ACHN (cell line): ENCODE measurements at regions not wholly inside any gene's neighbourhood (a gene's known extent, or its start where the extent isn't known, plus 50 kb on each side); places are given as distances from the start of the nearest gene placed in this dataset.
"Not testable (repeated sequence)": the region's sequence is repeated elsewhere in the genome, so short reads cannot be mapped to it uniquely, and the experiment has no call there.

Experiments used
- DNase-seq: peaks from one replicate; pipeline ENCODE4 v3.0.0-alpha.2; 2015
- in situ Hi-C: cut with HindIII; loops from 2 replicates; pipeline ENCODE4 v1.10.0; 2017; ENCODE audit warnings: low sequenced_read_pairs, low pct_ligation_motif_present, low pct_unique_long_range_greater_than_20kb

DNA sequence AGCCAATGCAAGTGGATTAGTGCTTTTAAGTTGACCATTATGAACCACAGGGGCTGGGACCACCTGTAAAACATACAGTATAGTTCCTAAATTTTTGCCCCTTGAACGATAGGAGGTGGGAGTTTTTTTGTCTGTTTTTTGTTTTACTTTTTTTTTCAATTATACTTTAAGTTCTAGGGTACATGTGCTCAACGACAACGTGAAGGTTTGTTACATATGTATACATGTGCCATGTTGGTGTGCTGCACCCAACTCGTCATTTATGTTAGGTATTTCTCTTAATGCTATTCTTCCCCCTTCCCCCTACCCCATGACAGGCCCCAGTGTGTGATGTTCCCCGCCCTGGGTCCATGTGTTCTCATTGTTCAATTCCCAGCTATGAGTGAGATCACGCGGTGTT, 1797.9 kb upstream of the PIK3C3 start:
- DNase-seq, result no peak
- in situ Hi-C loops, result no loop called here

- no peak for DNase-seq
- in situ Hi-C loops, result no loop called here
These were observed 1802.2 kb upstream of the PIK3C3 start for GRCh38 chr18:40152859-40153258.

DNA sequence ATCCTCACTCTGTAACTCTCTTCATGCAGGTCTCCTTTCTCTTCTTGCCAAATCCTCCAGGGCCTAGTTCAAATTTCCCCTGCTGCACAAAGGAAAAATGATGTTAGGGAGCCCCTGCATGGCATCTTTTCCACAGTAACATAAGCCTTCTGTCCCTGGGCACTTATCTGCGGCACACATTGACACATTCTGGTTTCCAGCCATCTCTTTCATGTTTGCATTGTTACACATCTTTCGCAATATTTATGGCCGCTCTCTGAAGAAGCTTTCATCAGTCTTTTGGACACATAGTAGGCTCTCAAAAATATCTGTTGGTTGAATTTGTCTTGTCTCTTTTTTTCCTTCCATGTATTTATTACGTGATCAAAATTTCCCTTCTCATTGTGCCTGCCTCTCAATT, 1806.1 kb upstream of the PIK3C3 start:
- in situ Hi-C loops, result no loop called here
- no peak for DNase-seq

GRCh38 chr18:40133253-40133652, 1821.8 kb upstream of the PIK3C3 start:
- DNase-seq, result no peak
- in situ Hi-C loops, result no loop called here

DNA sequence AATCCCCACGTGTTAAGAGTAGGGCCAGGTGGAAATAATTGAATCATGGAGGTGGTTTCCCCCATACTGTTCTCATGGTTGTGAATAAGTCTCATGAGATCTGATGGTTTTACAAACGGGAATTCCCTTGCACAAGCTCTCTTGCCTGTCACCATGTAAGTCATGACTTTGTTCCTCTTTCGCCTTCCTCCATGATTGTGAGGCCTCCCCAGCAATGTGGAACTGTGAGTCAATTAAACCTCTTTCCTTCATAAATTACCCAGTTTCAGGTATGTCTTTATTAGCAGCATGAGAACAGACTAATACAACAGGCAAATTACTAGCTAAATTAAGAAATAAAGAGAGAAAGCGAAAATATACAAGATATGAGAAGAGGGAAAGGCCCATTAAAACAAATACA, 1822.6 kb upstream of the PIK3C3 start:
- in situ Hi-C loops, DNase-seq: not testable (repeated sequence)

- in situ Hi-C loops, result no loop called here
- peak; percentile 34 for DNase-seq
These were observed 1830.9 kb upstream of the PIK3C3 start for GRCh38 chr18:40124107-40124506.

GRCh38 chr18:40120796-40121391, 1834.1 kb upstream of the PIK3C3 start:
- in situ Hi-C loops, result no loop called here
- no peak for DNase-seq

DNA sequence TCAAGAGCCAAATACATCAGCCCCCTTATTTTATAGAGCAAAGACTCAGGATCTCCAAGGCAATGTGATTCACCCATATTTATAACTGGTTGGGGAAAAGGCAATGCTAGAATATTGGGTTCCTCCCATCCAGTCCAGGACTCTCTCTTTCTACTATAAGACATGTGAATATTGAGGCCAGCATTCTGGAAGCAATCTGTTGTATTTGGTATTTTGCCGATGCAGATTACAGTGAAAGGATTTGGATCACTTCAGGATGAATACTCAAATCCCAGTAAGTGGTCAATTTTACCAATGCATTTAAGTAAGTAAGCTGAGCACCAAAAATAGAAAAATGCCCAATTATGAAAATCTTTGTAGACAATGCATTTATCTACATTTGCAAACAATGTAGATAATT, 1834.7 kb upstream of the PIK3C3 start:
- in situ Hi-C loops, result no loop called here
- no peak for DNase-seq

DNA sequence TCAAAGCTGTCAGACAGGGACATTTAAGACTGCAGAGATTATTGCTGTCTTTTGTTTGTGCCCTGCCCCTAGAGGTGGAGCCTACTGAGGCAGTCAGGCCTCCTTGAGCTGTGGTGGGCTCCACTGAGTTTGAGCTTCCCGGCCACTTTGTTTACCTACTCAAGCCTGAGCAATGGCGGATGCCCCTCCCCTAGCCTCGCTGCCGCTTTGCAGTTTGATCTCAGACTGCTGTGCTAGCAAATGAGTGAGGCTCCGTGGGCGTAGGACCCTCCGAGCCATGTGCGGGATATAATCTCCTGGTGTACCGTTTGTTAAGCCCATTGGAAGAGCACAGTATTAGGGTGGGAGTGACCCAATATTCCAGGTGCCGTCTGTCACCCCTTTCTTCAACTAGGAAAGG, 1835.5 kb upstream of the PIK3C3 start:
- in situ Hi-C loops, DNase-seq: not testable (repeated sequence)

- in situ Hi-C loops, result no loop called here
- no peak for DNase-seq
These were observed 1844.6 kb upstream of the PIK3C3 start for GRCh38 chr18:40110455-40110854.

GRCh38 chr18:40109252-40110049, 1845.6 kb upstream of the PIK3C3 start:
- DNase-seq, result no peak
- in situ Hi-C loops, result no loop called here

DNA sequence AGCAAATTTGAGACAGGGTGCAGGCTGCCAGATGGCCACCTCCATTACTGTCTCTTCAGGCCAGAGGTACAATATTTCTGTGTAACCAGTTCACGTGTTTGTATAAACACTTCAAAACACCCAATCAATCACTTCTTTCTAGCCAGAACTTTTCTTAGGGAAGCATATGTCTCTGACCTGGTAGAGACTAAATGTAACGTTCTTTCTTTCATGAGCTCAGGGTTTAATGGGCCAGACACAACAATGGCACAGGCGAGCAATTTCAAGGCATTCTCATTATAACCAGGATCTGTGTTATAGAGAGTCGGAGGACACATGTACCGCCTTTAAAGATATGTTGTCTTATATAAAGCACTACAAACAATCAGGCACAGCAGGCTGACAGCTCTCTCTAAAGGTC, 1846.4 kb upstream of the PIK3C3 start:
- no peak for DNase-seq
- in situ Hi-C loops, result no loop called here

DNA sequence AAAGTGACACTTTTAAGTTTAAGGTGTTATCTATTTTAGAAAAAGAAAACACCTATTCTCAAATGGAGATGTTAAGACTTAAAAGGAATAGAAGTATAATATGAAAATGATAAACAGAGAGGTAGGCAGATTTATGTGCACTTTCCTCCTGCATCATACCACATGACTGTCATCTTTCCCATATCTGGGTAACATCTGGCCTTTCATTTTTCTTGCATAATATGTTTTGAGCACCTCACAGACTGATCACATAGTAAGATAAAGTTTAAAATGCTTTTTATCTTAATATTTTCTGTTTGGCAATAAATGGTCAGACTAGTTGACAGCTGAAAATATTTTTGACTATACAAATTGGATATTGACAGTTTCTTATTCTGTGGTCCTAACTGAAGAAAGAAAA, 1852.1 kb upstream of the PIK3C3 start:
- in situ Hi-C loops, result no loop called here
- DNase-seq, result no peak

GRCh38 chr18:40099641-40100040, 1855.4 kb upstream of the PIK3C3 start:
- in situ Hi-C loops, result no loop called here

DNA sequence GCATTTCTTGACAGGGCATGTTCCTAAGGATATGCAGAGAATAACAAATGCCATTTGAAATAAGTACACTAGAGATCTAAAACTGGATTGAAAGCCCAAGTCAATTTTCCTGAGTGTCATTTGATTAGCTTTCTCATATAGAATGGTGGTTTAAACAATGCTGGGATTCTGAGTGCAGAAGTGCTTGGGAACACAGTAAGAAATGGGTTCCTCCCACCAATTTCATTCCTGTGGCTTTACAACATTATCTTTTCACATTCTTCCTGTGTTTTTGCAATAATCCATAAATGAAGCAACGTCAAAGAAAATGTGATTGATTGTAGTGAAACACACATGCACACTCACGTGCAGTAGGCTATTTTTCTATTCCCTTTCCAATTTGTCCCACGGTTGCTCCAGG, 1858.4 kb upstream of the PIK3C3 start:
- in situ Hi-C loops, result no loop called here
- DNase-seq, result no peak

More at GRCh38 chr18:40099641-40100040, 1855.4 kb upstream of the PIK3C3 start:
- DNase-seq, result no peak

DNA sequence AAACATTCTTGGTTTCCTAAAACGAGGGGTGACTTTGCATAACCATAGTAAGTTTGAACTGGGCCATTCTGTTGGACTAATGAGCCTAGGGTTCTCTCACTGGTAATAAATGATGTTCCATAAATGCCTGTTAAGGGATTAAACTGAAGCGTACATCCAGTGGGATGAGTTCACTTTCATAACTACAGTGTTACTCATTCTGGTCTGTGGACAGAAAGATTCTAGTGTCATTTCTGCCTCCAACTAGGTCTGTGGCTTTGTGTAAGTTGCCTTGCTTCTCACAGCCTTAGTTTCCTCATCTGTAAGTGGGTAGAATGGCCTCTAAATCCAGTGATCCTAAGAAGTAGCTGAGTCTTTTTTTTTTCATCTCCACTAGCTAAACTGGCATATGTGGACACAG, 1860.6 kb upstream of the PIK3C3 start:
- DNase-seq, result no peak

DNA sequence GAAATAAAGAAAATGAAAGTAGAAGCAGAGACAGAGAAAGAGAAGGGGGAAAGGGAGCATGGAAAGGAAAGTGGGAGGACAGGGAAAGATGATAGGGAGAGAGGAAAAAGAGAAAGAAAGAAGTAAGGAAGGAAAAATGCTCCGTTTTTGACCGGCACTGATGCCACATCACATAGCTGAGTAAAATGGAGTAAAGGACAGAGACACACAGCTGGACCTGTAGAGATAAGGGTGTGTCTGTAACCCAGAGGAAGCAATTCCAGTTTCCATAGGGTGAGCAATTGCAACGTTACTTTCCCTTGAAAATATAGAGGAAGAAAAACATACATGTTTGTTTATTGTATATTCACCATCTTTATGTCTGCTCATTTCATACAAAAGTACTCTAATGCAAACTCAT, 1866.9 kb upstream of the PIK3C3 start:
- in situ Hi-C loops, result no loop called here
- no peak for DNase-seq

More for the DNA sequence above, 1860.6 kb upstream of the PIK3C3 start:
- in situ Hi-C loops, result no loop called here

GRCh38 chr18:40079786-40080185, 1875.2 kb upstream of the PIK3C3 start:
- in situ Hi-C loops, result no loop called here
- DNase-seq, result no peak

GRCh38 chr18:40075616-40076015, 1879.4 kb upstream of the PIK3C3 start:
- no peak for DNase-seq
- in situ Hi-C loops, result no loop called here

DNA sequence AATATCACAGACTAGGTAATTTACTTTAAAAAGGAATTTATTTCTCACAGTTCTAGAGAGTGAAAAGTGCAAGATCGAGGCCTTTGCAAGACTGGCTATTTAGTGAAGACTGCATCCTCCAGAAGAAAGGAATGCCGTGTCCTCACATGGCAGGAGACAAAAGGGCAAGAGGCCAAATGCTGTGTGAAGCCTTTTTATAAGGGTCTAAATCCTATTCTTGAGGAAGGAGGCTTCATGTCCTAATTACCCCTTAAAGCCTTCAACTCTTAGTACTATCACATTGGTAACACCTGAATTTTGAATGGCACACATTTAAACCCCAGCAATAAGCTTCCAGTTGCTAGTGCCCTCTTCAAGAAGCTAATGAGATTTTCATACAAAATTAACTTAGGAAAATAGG, 1882.3 kb upstream of the PIK3C3 start:
- no peak for DNase-seq
- in situ Hi-C loops, result no loop called here
